GM10266 (cell line): ENCODE measurements at regions not wholly inside any gene's neighbourhood (a gene's known extent, or its start where the extent isn't known, plus 50 kb on each side); places are given as distances from the start of the nearest gene placed in this dataset.
"Not testable (repeated sequence)": the region's sequence is repeated elsewhere in the genome, so short reads cannot be mapped to it uniquely, and the experiment has no call there.

Source experiments
- DNase-seq: peaks from one replicate; pipeline ENCODE4 v3.0.0; 2012; ENCODE audit errors: extremely low spot score
- CTCF ChIP-seq: IDR thresholded peaks from 2 replicates; pipeline ENCODE4 v1.5.1; 2012; ENCODE audit warnings: mild to moderate bottlenecking, low read depth; ENCODE audit not compliant: control insufficient read depth, insufficient read depth; ENCODE audit errors: missing control alignments

GRCh38 chr12:116327992-116328391 lies 50.5 kb upstream of the MED13L start:
- DNase-seq = not testable (repeated sequence)

DNA sequence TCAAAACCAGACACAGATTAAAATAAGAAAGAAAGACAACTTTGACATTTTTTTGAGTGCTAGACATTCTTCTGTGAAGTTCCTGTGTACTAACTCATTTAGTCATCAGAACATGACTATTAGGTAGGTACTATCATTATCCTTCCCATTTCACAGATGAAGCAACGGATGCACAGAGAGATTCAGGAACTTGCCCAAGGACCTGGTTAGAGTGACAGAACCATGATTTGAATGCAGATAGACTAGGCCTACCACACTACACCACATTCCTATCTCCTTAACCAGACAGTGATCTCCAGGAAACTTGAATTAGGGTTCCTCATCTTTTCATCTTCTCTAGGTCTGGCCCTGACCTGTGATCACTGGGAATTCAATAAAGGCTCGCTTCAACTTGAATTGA lies 54.4 kb upstream of the MED13L start:
- TF ChIP-seq CTCF = no peak
- no peak for DNase-seq

- no peak for TF ChIP-seq CTCF
- no peak for DNase-seq
Observed at GRCh38 chr12:116332705-116333380, 55.4 kb upstream of the MED13L start.

DNA sequence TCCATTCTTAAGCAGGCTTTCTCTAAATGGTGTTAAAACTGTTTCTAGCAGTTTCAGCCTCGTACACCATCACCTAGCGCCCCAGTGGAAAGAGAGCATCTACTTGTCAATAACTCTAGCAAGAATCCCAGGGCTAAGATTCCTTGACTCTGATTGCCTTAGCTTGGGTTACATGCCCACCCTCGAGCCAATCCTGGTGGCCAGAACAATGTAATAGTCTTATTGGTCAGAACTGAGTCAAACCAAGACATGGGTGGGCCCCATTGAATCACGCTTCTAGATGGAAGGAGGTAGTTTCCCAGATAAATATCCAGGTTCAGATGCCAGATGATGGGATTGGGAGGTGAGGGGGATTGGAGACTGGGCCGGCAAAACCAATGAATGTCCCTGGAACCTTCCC lies 55.9 kb upstream of the MED13L start:
- DNase-seq = no peak
- no peak for TF ChIP-seq CTCF

DNA sequence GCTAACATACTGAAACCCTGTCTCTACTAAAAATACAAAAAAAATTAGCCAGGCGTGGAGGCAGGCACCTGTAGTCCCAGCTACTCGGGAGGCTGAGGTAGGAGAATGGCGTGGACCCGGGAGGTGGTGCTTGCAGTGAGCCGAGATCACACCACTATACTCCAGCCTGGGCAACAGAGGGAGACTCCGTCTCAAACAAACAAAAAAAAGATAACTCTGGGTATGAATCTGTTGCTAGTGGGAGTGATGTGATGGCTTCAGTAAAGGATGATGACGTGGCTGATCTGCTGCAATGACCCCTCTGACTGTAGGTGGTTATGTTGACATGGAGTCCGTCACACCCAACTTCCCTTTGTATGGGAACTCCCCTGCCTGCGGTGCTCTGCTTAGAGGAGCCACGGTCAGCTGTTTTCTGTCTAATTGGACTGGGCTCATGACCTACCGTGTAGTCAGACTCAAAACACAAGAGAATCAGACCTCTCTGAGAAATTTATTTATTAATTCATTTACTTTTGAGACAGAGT lies 59.1 kb upstream of the MED13L start:
- DNase-seq = peak; percentile 86
- TF ChIP-seq CTCF = peak; percentile 25

GRCh38 chr12:116337312-116337711 lies 59.8 kb upstream of the MED13L start:
- TF ChIP-seq CTCF = no peak
- no peak for DNase-seq

DNA sequence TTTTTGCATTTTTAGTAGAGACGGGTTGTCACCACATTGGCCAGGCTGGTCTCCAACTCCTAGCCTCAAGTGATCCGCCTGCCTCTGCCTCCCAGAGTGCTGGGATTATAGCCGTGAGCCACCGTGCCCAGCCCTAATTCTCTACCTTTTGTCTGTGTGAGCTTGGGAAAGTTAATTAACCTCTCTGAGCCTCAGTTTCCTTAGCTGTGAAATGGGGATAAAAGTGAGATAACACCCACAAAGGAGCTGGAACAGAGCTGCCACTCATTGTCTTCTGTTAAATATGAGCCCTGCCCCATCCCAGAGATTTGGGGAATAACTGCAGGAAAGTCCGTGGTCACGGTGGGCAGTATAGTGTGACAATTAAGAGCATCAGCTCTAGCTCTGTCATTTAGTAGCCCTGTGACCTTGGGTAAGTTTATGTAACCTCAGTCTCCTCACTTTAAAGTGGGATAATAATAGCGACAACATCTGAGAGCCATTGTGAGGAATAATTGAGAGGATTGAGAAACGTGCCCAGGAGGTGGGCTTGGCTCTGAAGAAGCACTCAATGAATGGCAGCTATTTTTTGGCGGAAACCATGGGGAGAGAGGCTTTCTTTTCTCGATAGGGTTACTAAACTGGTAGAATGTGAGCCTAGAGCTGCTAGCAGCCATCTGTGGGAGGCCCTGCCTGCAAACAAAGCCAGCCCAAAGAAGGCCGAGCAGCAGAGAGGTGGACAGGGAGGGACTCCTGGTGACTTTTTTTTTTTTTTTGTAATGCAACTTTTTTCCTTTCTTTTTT lies 60.8 kb upstream of the MED13L start:
- no peak for DNase-seq
- no peak for TF ChIP-seq CTCF
